Ovary (tissue), 3 donors: ENCODE measurements at regions not wholly inside any gene's neighbourhood (a gene's known extent, or its start where the extent isn't known, plus 50 kb on each side); places are given as distances from the start of the nearest gene placed in this dataset.

ENCODE experiments used
- POLR2A ChIP-seq: fragments of 450-650 bp; IDR thresholded peaks from one replicate; pipeline ENCODE4 v1.6.1; 2017; ENCODE audit warnings: antibody characterized with exemption, mild to moderate bottlenecking, moderate library complexity
- TF ChIP-seq, protein P1 (sequence below), 3 donors: fragments of 450-650 bp in 2 of 3; fragments of 200-600 bp in 1 of 3; IDR thresholded peaks; one replicate each; pipeline versions ENCODE4 v1.5.1 to v1.8.0; 2016 to 2022; ENCODE audit warnings: antibody characterized with exemption in 3 of 3, mild to moderate bottlenecking in 1 of 3
- donor health status: DM: no; HTN: no; CAD: no.

DNA sequence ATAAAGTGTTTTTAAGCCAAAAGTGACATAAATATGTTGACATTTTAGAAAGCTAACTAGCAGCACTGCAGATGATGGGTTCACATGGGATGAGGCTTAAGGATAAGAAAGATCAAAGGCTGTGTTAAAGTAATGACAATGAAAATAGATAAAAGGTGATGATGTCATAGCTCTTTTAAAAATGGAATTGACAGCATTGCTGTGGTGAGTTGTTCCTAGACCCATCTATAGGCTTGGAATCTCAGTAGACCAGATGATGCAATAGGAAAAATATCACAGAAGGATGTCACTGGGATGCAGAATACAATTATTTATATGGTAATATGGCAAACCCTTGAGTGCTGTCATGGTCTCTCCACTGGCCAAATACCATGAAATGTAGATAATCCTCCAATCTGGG, 286.0 kb downstream of the PLA2G4A start:
- TF ChIP-seq, protein P1, sequence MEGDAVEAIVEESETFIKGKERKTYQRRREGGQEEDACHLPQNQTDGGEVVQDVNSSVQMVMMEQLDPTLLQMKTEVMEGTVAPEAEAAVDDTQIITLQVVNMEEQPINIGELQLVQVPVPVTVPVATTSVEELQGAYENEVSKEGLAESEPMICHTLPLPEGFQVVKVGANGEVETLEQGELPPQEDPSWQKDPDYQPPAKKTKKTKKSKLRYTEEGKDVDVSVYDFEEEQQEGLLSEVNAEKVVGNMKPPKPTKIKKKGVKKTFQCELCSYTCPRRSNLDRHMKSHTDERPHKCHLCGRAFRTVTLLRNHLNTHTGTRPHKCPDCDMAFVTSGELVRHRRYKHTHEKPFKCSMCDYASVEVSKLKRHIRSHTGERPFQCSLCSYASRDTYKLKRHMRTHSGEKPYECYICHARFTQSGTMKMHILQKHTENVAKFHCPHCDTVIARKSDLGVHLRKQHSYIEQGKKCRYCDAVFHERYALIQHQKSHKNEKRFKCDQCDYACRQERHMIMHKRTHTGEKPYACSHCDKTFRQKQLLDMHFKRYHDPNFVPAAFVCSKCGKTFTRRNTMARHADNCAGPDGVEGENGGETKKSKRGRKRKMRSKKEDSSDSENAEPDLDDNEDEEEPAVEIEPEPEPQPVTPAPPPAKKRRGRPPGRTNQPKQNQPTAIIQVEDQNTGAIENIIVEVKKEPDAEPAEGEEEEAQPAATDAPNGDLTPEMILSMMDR (IDR thresholded peaks at IDR 0.05) = no peak
- no peak for TF ChIP-seq POLR2A
